ENCODE measurements at regions not wholly inside any gene's neighbourhood (a gene's known extent, or its start where the extent isn't known, plus 50 kb on each side); places are given as distances from the start of the nearest gene placed in this dataset.

DNA sequence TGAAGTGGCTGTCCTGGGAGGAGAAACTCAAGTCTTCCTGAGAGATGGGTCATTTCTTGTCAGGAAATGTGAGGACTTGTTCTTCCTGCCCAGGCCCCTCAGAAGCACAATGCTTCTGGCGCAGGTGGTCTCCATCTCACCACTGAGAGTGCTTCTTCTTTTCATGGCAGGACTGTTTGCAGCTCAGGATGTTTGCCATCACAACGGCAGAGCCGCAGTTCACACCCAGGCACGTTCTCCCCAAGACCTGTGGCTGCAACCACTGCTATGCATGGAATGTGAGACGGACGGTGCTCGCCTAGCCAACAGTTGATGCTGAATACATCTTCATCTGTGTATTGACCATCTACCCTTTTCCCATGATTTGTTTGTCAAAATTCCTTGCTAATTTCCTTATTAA, 216.3 kb downstream of the GADD45G start:
- intact Hi-C loops (cut with DNase I): no loop called here
- DNase-seq (no peak), ATAC-seq (no peak)
- Histone ChIP-seq H3K4me1 (peaks cover 3 to 5% of the 10 kb centered on the region in 2 donors), H3K36me3 (no peaks in the 10 kb centered on the region), H3K27ac (no peak overlapping the region), H3K27me3 (no peaks in the 10 kb centered on the region), H3K4me3 (no peak overlapping the region), H3K9me3 (no peaks in the 10 kb centered on the region)
- TF ChIP-seq, protein P1, sequence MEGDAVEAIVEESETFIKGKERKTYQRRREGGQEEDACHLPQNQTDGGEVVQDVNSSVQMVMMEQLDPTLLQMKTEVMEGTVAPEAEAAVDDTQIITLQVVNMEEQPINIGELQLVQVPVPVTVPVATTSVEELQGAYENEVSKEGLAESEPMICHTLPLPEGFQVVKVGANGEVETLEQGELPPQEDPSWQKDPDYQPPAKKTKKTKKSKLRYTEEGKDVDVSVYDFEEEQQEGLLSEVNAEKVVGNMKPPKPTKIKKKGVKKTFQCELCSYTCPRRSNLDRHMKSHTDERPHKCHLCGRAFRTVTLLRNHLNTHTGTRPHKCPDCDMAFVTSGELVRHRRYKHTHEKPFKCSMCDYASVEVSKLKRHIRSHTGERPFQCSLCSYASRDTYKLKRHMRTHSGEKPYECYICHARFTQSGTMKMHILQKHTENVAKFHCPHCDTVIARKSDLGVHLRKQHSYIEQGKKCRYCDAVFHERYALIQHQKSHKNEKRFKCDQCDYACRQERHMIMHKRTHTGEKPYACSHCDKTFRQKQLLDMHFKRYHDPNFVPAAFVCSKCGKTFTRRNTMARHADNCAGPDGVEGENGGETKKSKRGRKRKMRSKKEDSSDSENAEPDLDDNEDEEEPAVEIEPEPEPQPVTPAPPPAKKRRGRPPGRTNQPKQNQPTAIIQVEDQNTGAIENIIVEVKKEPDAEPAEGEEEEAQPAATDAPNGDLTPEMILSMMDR (IDR thresholded peaks at IDR 0.05): no peak

DNA sequence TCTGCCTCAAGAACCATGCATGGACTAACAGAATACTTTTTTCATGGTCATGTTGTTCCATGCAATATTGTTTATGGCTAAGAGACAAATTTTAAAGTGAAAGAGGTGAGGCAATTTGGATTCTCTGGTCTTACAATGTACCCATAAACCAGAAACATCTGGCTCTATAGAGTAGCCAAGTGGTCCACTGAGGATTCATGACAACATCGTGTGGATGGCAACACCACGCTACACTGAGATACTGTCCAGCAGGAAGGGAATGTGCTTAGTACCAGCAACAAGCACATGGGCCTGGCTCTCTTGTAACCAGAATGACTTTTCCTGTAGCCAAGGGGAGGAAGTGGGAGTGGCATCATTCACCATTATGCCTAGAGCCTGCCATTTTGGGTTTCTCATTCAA, 218.2 kb downstream of the GADD45G start:
- intact Hi-C loops (cut with DNase I): no loop called here
- Histone ChIP-seq H3K4me3 (no peak overlapping the region), H3K9me3 (no peaks in the 10 kb centered on the region), H3K36me3 (no peaks in the 10 kb centered on the region), H3K27ac (no peak overlapping the region), H3K27me3 (no peaks in the 10 kb centered on the region), H3K4me1 (no peaks in the 10 kb centered on the region)
- TF ChIP-seq, protein P1 (IDR thresholded peaks at IDR 0.05): no peak
- DNase-seq (no peak), ATAC-seq (no peak)

DNA sequence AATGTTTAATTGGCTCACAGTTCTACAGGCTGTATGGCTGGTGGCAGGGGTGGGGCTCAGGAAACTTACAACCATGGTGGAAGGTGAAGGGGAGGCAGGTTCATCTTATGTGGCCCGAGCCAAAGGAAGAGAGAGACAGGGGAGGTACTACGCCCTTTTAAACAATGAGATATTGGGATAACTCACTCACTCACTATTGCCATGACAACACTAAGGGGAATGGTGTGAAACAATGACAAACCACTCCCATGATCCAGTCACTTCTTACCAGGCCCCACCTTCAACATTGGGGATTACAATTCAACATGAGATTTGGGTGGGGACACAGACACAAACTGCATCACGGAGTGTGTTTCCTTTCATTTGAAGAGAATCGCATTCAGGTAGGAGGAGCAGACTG, 220.9 kb downstream of the GADD45G start:
- H3K9me3 ChIP-seq: no peaks in the 10 kb centered on the region
- no peak overlapping the region for H3K27ac ChIP-seq
- no peaks in the 10 kb centered on the region for H3K27me3 ChIP-seq
- H3K36me3 ChIP-seq: no peaks in the 10 kb centered on the region
- H3K4me1 ChIP-seq: no peaks in the 10 kb centered on the region
- DNase-seq (no peak), ATAC-seq (no peak)
- intact Hi-C loops (cut with DNase I): no loop called here
- TF ChIP-seq, protein P1 (IDR thresholded peaks at IDR 0.05): no peak
- no peak overlapping the region for H3K4me3 ChIP-seq

DNA sequence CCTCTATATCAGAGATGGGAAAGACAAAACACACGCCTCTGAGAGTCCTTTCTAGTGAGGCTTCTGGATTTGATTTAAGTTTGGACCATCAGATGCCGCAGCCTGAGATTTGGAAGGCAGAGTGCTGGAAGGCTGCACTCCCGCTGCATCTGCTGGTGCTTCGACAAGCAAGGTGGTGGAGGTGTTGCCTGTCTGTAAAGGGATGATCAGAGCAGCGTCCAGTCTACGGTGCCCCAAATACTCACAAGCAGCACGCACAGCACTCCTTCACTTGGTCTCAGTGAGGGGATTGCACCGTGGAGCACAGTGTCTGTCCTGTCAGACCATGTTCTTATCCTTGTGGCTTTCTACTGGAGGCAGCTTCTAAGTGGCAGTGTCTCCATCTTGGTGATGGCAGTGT, 221.4 kb downstream of the GADD45G start:
- TF ChIP-seq, protein P1 (IDR thresholded peaks at IDR 0.05): no peak
- Histone ChIP-seq H3K27ac (no peak overlapping the region), H3K4me1 (no peaks in the 10 kb centered on the region), H3K36me3 (no peaks in the 10 kb centered on the region), H3K9me3 (no peaks in the 10 kb centered on the region), H3K27me3 (no peaks in the 10 kb centered on the region), H3K4me3 (no peak overlapping the region)
- intact Hi-C loops (cut with DNase I): no loop called here
- no peak for DNase-seq
- no peak for ATAC-seq

DNA sequence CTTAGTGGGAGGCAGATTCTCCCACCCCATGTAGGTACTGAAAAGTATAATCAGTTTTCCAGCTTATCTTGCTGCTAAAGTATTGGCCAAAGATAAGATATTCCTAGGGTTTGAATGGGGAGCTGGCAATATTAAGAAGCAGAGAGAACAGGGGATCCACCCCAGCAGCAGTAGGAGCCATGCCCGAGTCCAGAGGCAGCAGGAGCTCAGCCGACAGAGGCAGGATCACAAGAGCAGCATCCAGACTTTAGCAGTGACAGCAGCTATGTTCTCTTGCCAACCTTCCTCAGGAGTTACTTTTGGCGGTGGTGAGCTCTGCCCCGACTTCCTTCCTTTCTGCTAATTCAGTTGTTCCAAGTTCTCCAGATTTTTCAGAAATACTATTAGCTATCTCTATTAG, 224.5 kb downstream of the GADD45G start:
- Histone ChIP-seq H3K9me3 (no peaks in the 10 kb centered on the region), H3K4me1 (no peaks in the 10 kb centered on the region), H3K4me3 (no peak overlapping the region), H3K36me3 (no peaks in the 10 kb centered on the region), H3K27ac (no peak overlapping the region), H3K27me3 (no peaks in the 10 kb centered on the region)
- TF ChIP-seq, protein P1 (IDR thresholded peaks at IDR 0.05): no peak
- intact Hi-C loops (cut with DNase I): no loop called here
- DNase-seq (no peak), ATAC-seq (no peak)
